SK-N-SH (cell line): ENCODE measurements at regions not wholly inside any gene's neighbourhood (a gene's known extent, or its start where the extent isn't known, plus 50 kb on each side); places are given as distances from the start of the nearest gene placed in this dataset.

ENCODE experiments used
- CTCF ChIA-PET: fragments of 300-600, 350-600 bp; formaldehyde crosslinking; extraction: SDS; loops from one replicate; lab custom pipeline; 2021; lab: Yijun Ruan, JAX
- POLR2A ChIA-PET: fragments of 350-600 bp; sonication (Branson Sonifier 250); formaldehyde crosslinking; extraction: SDS; loops from one replicate; lab custom pipeline; 2020; ENCODE audit warnings: antibody characterized with exemption, inconsistent platforms; lab: Yijun Ruan, JAX
- DNase-seq: peaks from one replicate; pipeline ENCODE4 v3.0.0; 2012
- H2AFZ ChIP-seq: fragments of 200-600 bp; sonication (generic); 2 replicates; pipeline ENCODE4 v1.8.1; 2016; ENCODE audit warnings: antibody characterized with exemption, mild to moderate bottlenecking, low read depth
- H3F3A ChIP-seq: fragments of 200-600 bp; sonication (generic); replicated peaks from 2 replicates; pipeline ENCODE3; 2016; ENCODE audit warnings: antibody characterized with exemption, mild to moderate bottlenecking; ENCODE audit not compliant: insufficient read depth
- H3K27ac ChIP-seq, 2 experiments: fragments of 200-500 bp in 1 of 2; fragments of 200-600 bp in 1 of 2; sonication (Bioruptor generic) in 1 of 2; sonication (generic), shearing (Covaris generic) in 1 of 2; 2 replicates each; pipeline versions ENCODE4 v1.5.1 to v1.6.1; 2014 to 2016; ENCODE audit warnings: low read depth in 2 of 2, inconsistent platforms in 1 of 2, low read length in 1 of 2, mild to moderate bottlenecking in 1 of 2, mixed read lengths in 1 of 2
- H3K27me3 ChIP-seq: fragments of 200-600 bp; sonication (generic), shearing (Covaris generic); 2 replicates; pipeline ENCODE4 v1.6.1; 2016; ENCODE audit warnings: mixed run types; ENCODE audit not compliant: insufficient read depth
- H3K36me3 ChIP-seq, 2 experiments: fragments of 200-500 bp in 1 of 2; fragments of 200-600 bp in 1 of 2; sonication (Bioruptor generic) in 1 of 2; sonication (generic) in 1 of 2; replicated peaks in 1 of 2; 2 replicates each; pipeline versions ENCODE3 to v1.5.1; 2014 to 2016; ENCODE audit warnings: low read length in 1 of 2, mild to moderate bottlenecking in 1 of 2; ENCODE audit not compliant: insufficient read depth in 2 of 2, control insufficient read depth in 1 of 2
- H3K4me1 ChIP-seq, 2 experiments: fragments of 200-500 bp in 1 of 2; fragments of 200-600 bp in 1 of 2; sonication (Bioruptor generic) in 1 of 2; sonication (generic), shearing (Covaris generic) in 1 of 2; 2 replicates each; pipeline versions ENCODE4 v1.5.1 to v1.6.1; 2014 to 2016; ENCODE audit warnings: low read depth in 1 of 2, low read length in 1 of 2, mixed run types in 1 of 2; ENCODE audit not compliant: insufficient read depth in 2 of 2, control insufficient read depth in 1 of 2
- H3K4me2 ChIP-seq: fragments of 200-600 bp; sonication (generic), shearing (Covaris generic); 2 replicates; pipeline ENCODE4 v1.6.1; 2017; ENCODE audit warnings: mixed run types
- H3K4me3 ChIP-seq, 2 experiments: fragments of 200-500 bp in 1 of 2; fragments of 200-600 bp in 1 of 2; sonication (Bioruptor generic) in 1 of 2; sonication (generic), shearing (Covaris generic) in 1 of 2; 2 replicates each; pipeline versions ENCODE4 v1.5.1 to v1.8.1; 2014 to 2016; ENCODE audit warnings: low read depth in 2 of 2, inconsistent platforms in 1 of 2, low read length in 1 of 2, mild to moderate bottlenecking in 1 of 2, mixed read lengths in 1 of 2, moderate library complexity in 1 of 2
- H3K79me2 ChIP-seq: fragments of 200-600 bp; sonication (generic); 2 replicates; pipeline ENCODE4 v1.8.1; 2017; ENCODE audit warnings: mild to moderate bottlenecking; ENCODE audit not compliant: insufficient read depth
- H3K9ac ChIP-seq: fragments of 200-600 bp; sonication (generic); 2 replicates; pipeline ENCODE4 v1.6.1; 2017; ENCODE audit warnings: mixed run types
- H3K9me2 ChIP-seq: fragments of 200-600 bp; sonication (generic); 2 replicates; pipeline ENCODE4 v1.6.1; 2017; ENCODE audit warnings: mixed run types
- H3K9me3 ChIP-seq: fragments of 200-600 bp; sonication (generic); 2 replicates; pipeline ENCODE4 v1.6.1; 2017; ENCODE audit warnings: mixed run types, mild to moderate bottlenecking, moderate library complexity
- H4K20me1 ChIP-seq: fragments of 200-600 bp; sonication (generic); 2 replicates; pipeline ENCODE4 v1.6.1; 2017; ENCODE audit warnings: mild to moderate bottlenecking, mixed run types; ENCODE audit not compliant: insufficient read depth
- CHD2 ChIP-seq: fragments of 150-350 bp; IDR thresholded peaks from 2 replicates; pipeline ENCODE4 v1.6.1; 2018; ENCODE audit warnings: low read length; ENCODE audit not compliant: partially characterized antibody
- EP300 ChIP-seq, 2 experiments: IDR thresholded peaks; 2 replicates each; pipeline versions ENCODE4 v1.4.0 to v1.6.1; 2012; ENCODE audit warnings: borderline replicate concordance in 1 of 2, low read depth in 1 of 2, low read length in 1 of 2
- EZH2phosphoT487 ChIP-seq: fragments of 200-600 bp; sonication (generic); IDR thresholded peaks from 2 replicates; pipeline ENCODE4 v1.6.1; 2017; ENCODE audit warnings: low read depth, mixed run types, mild to moderate bottlenecking, antibody characterized with exemption, moderate library complexity, borderline replicate concordance
- FOSL2 ChIP-seq: IDR thresholded peaks from 2 replicates; pipeline ENCODE4 v1.4.0; 2012; ENCODE audit warnings: low read depth, mild to moderate bottlenecking, moderate library complexity, borderline replicate concordance
- FOXJ3 ChIP-seq: sonication (generic); formaldehyde crosslinking; IDR thresholded peaks from 2 replicates; pipeline ENCODE4 v1.5.1; 2020; ENCODE audit warnings: mild to moderate bottlenecking, missing genetic modification reagents
- GATA2 ChIP-seq: sonication (generic); formaldehyde crosslinking; IDR thresholded peaks from 2 replicates; pipeline ENCODE4 v1.5.0; 2020; ENCODE audit warnings: mild to moderate bottlenecking, missing genetic modification reagents
- NFIC ChIP-seq: IDR thresholded peaks from 2 replicates; pipeline ENCODE4 v1.4.0; 2012; ENCODE audit warnings: borderline replicate concordance
- RAD21 ChIP-seq: IDR thresholded peaks from 2 replicates; pipeline ENCODE4 v1.6.1; 2012; ENCODE audit warnings: mild to moderate bottlenecking, low read length
- RCOR1 ChIP-seq: fragments of 150-350 bp; IDR thresholded peaks from 2 replicates; pipeline ENCODE4 v1.6.1; 2017; ENCODE audit warnings: antibody characterized with exemption, low read length
- SMC3 ChIP-seq: IDR thresholded peaks from 2 replicates; pipeline ENCODE4 v1.6.1; 2012; ENCODE audit warnings: low read depth, low read length, improper control_type of control experiment
- USF1 ChIP-seq: IDR thresholded peaks from 2 replicates; pipeline ENCODE4 v1.4.0; 2012; ENCODE audit warnings: low read depth, borderline replicate concordance
- USF2 ChIP-seq: fragments of 150-350 bp; IDR thresholded peaks from 2 replicates; pipeline ENCODE4 v1.6.1; 2017; ENCODE audit warnings: antibody characterized with exemption, low read length, low read depth, borderline replicate concordance
- WGBS: methylation state at CpG from one replicate; pipeline ENCODE4 v1.1.6; 2017; ENCODE audit warnings: low lambda C conversion rate; 5-methylcytosine and 5-hydroxymethylcytosine counted together
- TF ChIP-seq, protein P1 (sequence below): IDR thresholded peaks from 2 replicates; pipeline ENCODE4 v1.4.0; 2012; ENCODE audit warnings: low read depth, borderline replicate concordance

DNA sequence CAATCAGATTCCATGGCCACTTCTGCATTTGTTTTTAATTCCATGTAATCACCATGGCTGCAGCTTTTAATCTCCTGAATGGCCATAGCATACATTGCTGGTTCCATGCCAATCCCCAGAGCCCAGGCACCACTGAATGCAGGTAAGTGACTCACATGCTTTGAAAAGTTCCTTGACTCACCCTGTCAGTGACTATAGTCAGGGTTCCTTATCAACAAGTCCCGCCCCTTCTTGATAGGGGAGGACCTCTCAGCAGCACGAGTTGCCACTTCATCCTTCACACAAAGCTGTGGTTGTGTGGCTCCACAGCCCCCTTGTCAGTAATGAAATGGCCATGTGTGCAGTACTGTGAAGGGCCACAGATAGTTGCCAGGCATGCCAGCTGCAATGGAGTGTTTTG, 516.6 kb downstream of the PPARGC1A start:
- Histone ChIP-seq H3K36me3 (no peaks in the 10 kb centered on the region), H3K79me2 (no peaks in the 10 kb centered on the region), H3K4me2 (no peak overlapping the region), H3K9ac (no peak overlapping the region), H3K27me3 (no peaks in the 10 kb centered on the region), H3K4me1 (no peaks in the 10 kb centered on the region), H2AFZ (no peak overlapping the region), H3K9me2 (no peaks in the 10 kb centered on the region), H4K20me1 (no peaks in the 10 kb centered on the region), H3F3A (no peaks in the 10 kb centered on the region), H3K9me3 (no peaks in the 10 kb centered on the region), H3K4me3 (no peak overlapping the region), H3K27ac (no peak overlapping the region)
- ChIA-PET CTCF (no interaction called here), POLR2A (no interaction called here)
- 0% methylated on average over 2 of the region's 2 CpGs for WGBS
- no peak for DNase-seq
- TF ChIP-seq FOSL2 (no peak), EP300 (IDR thresholded peaks at IDR 0.05; ENCODE audit: borderline replicate concordance in 1 of 2, low read depth in 1 of 2, low read length in 1 of 2) (no peak), SMC3 (no peak), USF2 (no peak), RCOR1 (no peak), RAD21 (no peak), GATA2 (CRISPR knock-in tag) (no peak), EZH2phosphoT487 (no peak), USF1 (no peak)
- TF ChIP-seq, protein P1, sequence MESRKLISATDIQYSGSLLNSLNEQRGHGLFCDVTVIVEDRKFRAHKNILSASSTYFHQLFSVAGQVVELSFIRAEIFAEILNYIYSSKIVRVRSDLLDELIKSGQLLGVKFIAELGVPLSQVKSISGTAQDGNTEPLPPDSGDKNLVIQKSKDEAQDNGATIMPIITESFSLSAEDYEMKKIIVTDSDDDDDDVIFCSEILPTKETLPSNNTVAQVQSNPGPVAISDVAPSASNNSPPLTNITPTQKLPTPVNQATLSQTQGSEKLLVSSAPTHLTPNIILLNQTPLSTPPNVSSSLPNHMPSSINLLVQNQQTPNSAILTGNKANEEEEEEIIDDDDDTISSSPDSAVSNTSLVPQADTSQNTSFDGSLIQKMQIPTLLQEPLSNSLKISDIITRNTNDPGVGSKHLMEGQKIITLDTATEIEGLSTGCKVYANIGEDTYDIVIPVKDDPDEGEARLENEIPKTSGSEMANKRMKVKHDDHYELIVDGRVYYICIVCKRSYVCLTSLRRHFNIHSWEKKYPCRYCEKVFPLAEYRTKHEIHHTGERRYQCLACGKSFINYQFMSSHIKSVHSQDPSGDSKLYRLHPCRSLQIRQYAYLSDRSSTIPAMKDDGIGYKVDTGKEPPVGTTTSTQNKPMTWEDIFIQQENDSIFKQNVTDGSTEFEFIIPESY: no peak
- TF ChIP-seq, all 33 proteins: peak for 0

GRCh38 chr4:23371533-23371932, 518.3 kb downstream of the PPARGC1A start:
- Histone ChIP-seq H2AFZ (no peak overlapping the region), H3K4me3 (no peak overlapping the region), H3K27me3 (no peaks in the 10 kb centered on the region), H3K4me1 (no peaks in the 10 kb centered on the region), H3K9me2 (no peaks in the 10 kb centered on the region), H3K9me3 (no peaks in the 10 kb centered on the region), H3K4me2 (no peak overlapping the region), H3K79me2 (no peaks in the 10 kb centered on the region), H3F3A (no peaks in the 10 kb centered on the region), H4K20me1 (no peaks in the 10 kb centered on the region), H3K36me3 (no peaks in the 10 kb centered on the region), H3K9ac (no peak overlapping the region), H3K27ac (no peak overlapping the region)
- WGBS: 40% methylated on average over 5 of the region's 5 CpGs
- ChIA-PET POLR2A (no interaction called here), CTCF (no interaction called here)
- DNase-seq: no peak
- TF ChIP-seq CHD2 (no peak), USF2 (no peak), NFIC (no peak), FOXJ3 (CRISPR knock-in tag) (no peak)
